Esophagus muscularis mucosa (tissue), 4 donors: ENCODE measurements at regions not wholly inside any gene's neighbourhood (a gene's known extent, or its start where the extent isn't known, plus 50 kb on each side); places are given as distances from the start of the nearest gene placed in this dataset.
"Not testable (repeated sequence)": the region's sequence is repeated elsewhere in the genome, so short reads cannot be mapped to it uniquely, and the experiment has no call there.

Source experiments
- DNase-seq: peaks from one replicate; pipeline ENCODE4 v3.0.0-alpha.2; 2017; ENCODE audit errors: extremely low spot score
- H3K27ac ChIP-seq, 4 donors: fragments of 200-600 bp; sonication (generic); replicated peaks in 1 of 4; 1 replicate in 3 of 4; 2 replicates in 1 of 4; pipeline ENCODE4 v1.5.1; 2016 to 2019; ENCODE audit warnings: mild to moderate bottlenecking in 1 of 4
- H3K27me3 ChIP-seq, 4 donors: fragments of 200-600 bp; sonication (generic); one replicate each; pipeline versions ENCODE4 v1.5.1 to v1.6.0; 2016 to 2019
- H3K36me3 ChIP-seq, 4 donors: fragments of 200-600 bp; sonication (generic); one replicate each; pipeline ENCODE4 v1.5.1; 2016 to 2019
- H3K4me1 ChIP-seq, 4 donors: fragments of 200-600 bp; sonication (generic); one replicate each; pipeline ENCODE4 v1.5.1; 2016 to 2019
- H3K4me3 ChIP-seq, 4 donors: fragments of 200-600 bp; sonication (generic); 1 replicate in 2 of 4; 2 replicates in 2 of 4; pipeline ENCODE4 v1.5.1; 2016 to 2019; ENCODE audit warnings: mild to moderate bottlenecking in 4 of 4, moderate library complexity in 1 of 4
- H3K9me3 ChIP-seq, 4 donors: fragments of 200-600 bp; sonication (generic); 1 replicate in 3 of 4; 2 replicates in 1 of 4; pipeline ENCODE4 v1.5.1; 2016 to 2019
- EP300 ChIP-seq: sonication (generic); formaldehyde crosslinking; IDR thresholded peaks from one replicate; pipeline ENCODE4 v1.6.1; 2017; ENCODE audit warnings: antibody characterized with exemption
- POLR2A ChIP-seq: fragments of 450-650 bp; IDR thresholded peaks from one replicate; pipeline ENCODE4 v1.6.1; 2017; ENCODE audit warnings: antibody characterized with exemption, moderate library complexity, mild to moderate bottlenecking, low read depth
- POLR2AphosphoS5 ChIP-seq, 2 donors: sonication (generic); formaldehyde crosslinking; IDR thresholded peaks; one replicate each; pipeline ENCODE4 v1.6.1; 2017; ENCODE audit warnings: antibody characterized with exemption in 2 of 2
- WGBS: methylation state at CpG from one replicate; pipeline ENCODE4 v1.1.5; 2018; 5-methylcytosine and 5-hydroxymethylcytosine counted together
- intact Hi-C: fragments of 100-400 bp; cut with DNase I; formaldehyde crosslinking; loops from one replicate; pipeline ENCODE4 v1.15.1; 2023
- TF ChIP-seq, protein P1 (sequence below), 3 experiments: fragments of 200-600 bp in 2 of 3; fragments of 450-650 bp in 1 of 3; sonication (generic) in 2 of 3; IDR thresholded peaks; one replicate each; pipeline ENCODE4 v1.5.1; 2017 to 2019; ENCODE audit warnings: antibody characterized with exemption in 3 of 3, mild to moderate bottlenecking in 2 of 3, moderate library complexity in 1 of 3

DNA sequence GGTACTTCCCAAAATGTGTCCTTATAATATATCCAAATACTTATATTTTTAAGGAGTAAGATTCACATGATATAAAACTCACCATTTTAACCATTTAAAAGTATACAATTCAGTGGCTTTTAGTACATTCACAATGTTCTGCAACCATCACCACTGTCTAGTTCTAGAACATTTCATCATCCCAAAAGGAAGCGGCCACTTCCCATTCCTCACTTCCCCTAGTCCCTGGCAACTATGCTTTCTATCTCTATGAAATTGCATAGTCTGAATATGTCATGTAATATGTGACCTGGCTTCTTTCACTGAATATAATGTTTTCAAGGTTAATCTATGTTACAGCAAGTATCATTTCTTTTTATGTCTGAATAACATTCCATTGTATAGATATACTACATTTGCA is 615.1 kb upstream of the SGCD start:
- Histone ChIP-seq H3K27ac (no peak overlapping the region), H3K4me1 (no peaks in the 10 kb centered on the region), H3K27me3 (no peaks in the 10 kb centered on the region), H3K4me3 (no peak overlapping the region), H3K9me3 (no peaks in the 10 kb centered on the region), H3K36me3 (no peaks in the 10 kb centered on the region)
- TF ChIP-seq EP300 = no peak
- no peak for DNase-seq
- WGBS = 91% methylated on average over 1 of the region's 1 CpG
- intact Hi-C loops = no loop called here

DNA sequence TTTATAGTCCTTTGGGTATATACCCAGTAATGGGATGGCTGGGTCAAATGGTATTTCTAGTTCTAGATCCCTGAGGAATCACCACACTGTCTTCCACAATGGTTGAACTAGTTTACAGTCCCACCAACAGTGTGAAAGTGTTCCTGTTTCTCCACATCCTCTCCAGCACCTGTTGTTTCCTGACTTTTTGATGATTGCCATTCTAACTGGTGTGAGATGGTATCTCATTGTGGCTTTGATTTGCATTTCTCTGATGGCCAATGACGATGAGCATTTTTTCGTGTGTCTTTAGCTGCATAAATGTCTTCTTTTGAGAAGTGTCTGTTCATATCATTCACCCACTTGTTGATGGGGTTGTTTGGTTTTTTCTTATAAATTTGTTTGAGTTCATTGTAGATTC is 612.5 kb upstream of the SGCD start:
- DNase-seq, H3K4me1 ChIP-seq, H3K4me3 ChIP-seq, H3K9me3 ChIP-seq, H3K27me3 ChIP-seq, H3K27ac ChIP-seq, H3K36me3 ChIP-seq, intact Hi-C loops: not testable (repeated sequence)
- WGBS = 78% methylated on average over 2 of the region's 2 CpGs

DNA sequence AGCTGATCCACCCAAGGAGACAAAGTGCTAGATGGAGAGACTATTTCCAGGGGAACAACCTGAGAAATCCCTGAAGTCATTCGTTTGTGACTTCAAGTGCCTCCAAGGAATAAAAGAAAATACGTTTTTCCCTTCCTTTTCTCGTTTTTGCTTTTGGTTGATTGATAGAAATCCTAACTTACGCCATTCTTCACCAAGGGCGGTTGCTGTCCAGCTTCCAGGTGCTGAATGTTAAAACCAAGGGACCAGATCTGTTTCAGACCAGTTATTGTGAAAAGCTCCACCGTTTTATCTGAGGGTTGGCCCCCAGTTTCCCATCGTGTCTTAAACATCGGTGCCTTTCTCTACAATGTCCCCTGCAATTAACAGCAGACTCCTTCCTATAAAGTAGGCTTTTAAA is 600.7 kb upstream of the SGCD start:
- Histone ChIP-seq H3K4me1 (peaks cover 0 to 29% (median 28%) of the 10 kb centered on the region in 4 donors), H3K9me3 (no peaks in the 10 kb centered on the region), H3K27ac (no peak overlapping the region), H3K4me3 (no peak overlapping the region), H3K27me3 (peaks cover 0 to 80% (median 17%) of the 10 kb centered on the region in 4 donors), H3K36me3 (no peaks in the 10 kb centered on the region)
- no peak for DNase-seq
- WGBS = 10% methylated on average over 8 of the region's 8 CpGs
- intact Hi-C loops = no loop called here
- TF ChIP-seq POLR2AphosphoS5 (IDR thresholded peaks at IDR 0.05) (no peak), EP300 (no peak), POLR2A (no peak)
- TF ChIP-seq, protein P1, sequence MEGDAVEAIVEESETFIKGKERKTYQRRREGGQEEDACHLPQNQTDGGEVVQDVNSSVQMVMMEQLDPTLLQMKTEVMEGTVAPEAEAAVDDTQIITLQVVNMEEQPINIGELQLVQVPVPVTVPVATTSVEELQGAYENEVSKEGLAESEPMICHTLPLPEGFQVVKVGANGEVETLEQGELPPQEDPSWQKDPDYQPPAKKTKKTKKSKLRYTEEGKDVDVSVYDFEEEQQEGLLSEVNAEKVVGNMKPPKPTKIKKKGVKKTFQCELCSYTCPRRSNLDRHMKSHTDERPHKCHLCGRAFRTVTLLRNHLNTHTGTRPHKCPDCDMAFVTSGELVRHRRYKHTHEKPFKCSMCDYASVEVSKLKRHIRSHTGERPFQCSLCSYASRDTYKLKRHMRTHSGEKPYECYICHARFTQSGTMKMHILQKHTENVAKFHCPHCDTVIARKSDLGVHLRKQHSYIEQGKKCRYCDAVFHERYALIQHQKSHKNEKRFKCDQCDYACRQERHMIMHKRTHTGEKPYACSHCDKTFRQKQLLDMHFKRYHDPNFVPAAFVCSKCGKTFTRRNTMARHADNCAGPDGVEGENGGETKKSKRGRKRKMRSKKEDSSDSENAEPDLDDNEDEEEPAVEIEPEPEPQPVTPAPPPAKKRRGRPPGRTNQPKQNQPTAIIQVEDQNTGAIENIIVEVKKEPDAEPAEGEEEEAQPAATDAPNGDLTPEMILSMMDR (IDR thresholded peaks at IDR 0.05) = no peak

DNA sequence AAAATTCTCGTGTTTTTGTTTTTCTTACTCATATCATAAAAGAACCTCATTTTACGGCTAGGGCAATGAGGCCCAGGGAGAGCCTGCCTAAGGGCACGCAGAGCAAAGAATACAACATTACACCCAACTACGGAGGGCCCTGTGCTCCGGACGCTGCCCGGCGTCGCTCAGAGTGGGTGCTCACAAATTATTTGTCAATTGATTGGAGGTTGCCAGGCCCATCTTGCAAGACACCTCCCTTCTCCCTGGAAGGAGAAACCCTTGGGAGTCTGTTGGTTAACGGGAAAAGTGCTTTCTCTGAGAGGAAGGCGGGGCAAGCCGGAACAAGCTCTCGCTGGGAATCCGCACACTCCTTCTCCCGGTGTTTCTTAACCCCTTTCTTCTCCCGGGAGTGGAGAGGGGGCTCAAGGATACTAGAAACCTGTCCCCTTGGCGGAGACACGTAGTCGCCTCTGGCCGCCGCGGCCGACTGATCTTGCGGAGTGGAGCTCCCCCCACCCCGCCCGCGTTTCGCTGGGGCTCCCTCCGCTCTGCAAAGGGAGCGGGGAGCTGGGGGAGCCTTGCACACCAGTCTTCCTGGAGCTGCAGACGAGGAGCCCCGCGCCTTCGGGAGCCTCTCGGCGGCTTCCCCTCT is 599.3 kb upstream of the SGCD start:
- Histone ChIP-seq H3K4me1 (peaks cover 0 to 29% (median 28%) of the 10 kb centered on the region in 4 donors), H3K36me3 (no peaks in the 10 kb centered on the region), H3K9me3 (no peaks in the 10 kb centered on the region), H3K4me3 (peak overlapping the region; percentile 50 to 61 (median 53)), H3K27me3 (peaks cover 0 to 87% (median 17%) of the 10 kb centered on the region in 4 donors), H3K27ac (no peak overlapping the region)
- WGBS = 6% methylated on average over 36 of the region's 36 CpGs
- no peak for DNase-seq
- no peak for TF ChIP-seq POLR2A
- no peak for TF ChIP-seq EP300
- intact Hi-C loops = no loop called here

DNA sequence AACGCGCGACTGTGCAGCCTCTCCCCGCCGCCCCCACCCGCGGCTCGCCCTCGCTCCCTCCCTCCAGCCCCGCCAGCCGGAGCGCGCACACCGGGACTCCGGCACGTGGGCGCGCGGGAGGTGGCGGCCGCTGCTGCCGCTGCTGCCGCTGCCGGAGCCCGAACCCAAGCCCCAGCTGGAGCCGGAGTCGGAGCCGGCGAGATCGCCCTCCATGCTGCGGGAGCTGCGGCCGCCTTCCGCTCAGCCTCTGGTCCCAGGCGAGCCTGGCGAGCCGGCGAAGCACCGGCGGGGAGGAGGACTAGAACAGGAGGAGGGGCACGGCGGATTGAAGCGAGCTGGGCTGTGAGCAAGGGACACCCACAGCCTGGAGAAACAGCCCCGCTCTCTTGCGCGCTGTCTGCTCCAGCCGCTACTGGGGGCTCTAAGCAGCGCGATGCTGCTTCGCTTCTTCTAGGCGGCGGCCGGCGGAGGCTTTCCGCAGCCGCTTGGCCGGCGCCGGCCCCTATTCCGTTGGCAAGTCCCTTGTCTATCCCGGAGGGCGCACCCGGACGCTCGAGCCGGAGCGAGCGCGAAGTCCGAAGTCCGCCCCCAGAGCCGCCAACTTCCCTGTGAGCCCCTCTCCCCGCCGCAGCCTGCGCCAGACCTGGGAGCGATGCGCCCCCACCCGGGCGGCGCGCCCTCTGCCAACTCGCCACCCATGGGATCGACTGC is 598.7 kb upstream of the SGCD start:
- no peak overlapping the region for H3K27ac ChIP-seq
- DNase-seq = no peak
- intact Hi-C loops = no loop called here
- H3K9me3 ChIP-seq = no peaks in the 10 kb centered on the region
- H3K36me3 ChIP-seq = no peaks in the 10 kb centered on the region
- peaks cover 0 to 87% (median 17%) of the 10 kb centered on the region in 4 donors for H3K27me3 ChIP-seq
- WGBS = under 1% methylated on average over 45 of the region's 83 CpGs
- TF ChIP-seq POLR2A = no peak
- no peak for TF ChIP-seq EP300
- TF ChIP-seq, protein P1 (IDR thresholded peaks at IDR 0.05) = no peak
- TF ChIP-seq POLR2AphosphoS5 (IDR thresholded peaks at IDR 0.05) = no peak
- peak overlapping the region; percentile 50 to 61 (median 53) for H3K4me3 ChIP-seq
- H3K4me1 ChIP-seq = peaks cover 0 to 29% (median 28%) of the 10 kb centered on the region in 4 donors

DNA sequence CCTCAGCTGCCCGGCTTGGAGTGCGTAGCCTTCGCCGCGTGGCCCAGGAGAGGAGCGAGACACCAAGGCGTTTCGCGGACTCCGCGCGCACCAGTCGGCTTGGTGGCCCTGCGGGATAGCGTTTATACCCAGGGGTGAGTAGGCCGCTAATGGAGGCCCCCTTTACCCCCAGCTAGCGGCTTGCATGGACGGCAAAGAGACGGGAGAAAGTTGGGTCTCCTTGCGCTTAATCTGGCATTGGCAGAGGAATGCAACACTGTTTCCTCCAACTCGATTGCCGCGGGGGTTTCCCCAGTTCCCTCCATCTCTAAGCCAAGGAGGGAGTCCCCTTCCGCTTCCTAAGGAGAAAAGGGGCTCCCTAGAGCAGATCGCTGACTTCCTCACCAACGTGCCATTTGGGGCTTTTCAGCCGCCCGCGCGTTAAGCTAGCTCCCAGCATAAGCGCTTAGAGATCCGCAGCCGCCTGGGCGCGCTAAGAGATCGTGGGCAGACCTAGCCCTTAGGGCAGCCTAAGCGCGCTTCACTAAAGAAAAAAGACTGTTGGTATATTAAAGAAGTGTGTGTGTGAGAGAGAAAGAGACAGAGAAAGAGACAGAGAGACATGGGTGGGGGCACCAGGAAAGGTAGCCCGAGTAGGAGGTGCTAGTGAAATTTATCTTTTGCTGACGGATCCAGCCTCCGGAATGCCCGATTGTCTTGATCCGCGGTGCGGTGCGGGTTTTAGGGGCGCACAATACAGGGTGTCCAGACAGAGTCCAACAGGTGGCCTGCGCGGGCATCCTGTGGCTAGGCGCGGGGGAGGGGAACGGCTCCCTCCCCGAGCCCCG is 597.9 kb upstream of the SGCD start:
- TF ChIP-seq EP300 = no peak
- TF ChIP-seq POLR2AphosphoS5 (IDR thresholded peaks at IDR 0.05) = no peak
- no peak for TF ChIP-seq POLR2A
- TF ChIP-seq, protein P1 (IDR thresholded peaks at IDR 0.05) = no peak
- Histone ChIP-seq H3K27ac (no peak overlapping the region), H3K4me3 (peak overlapping the region; percentile 50 to 61 (median 53)), H3K27me3 (peaks cover 0 to 81% (median 17%) of the 10 kb centered on the region in 4 donors), H3K9me3 (no peaks in the 10 kb centered on the region), H3K4me1 (peaks cover 4 to 29% (median 28%) of the 10 kb centered on the region in 4 donors), H3K36me3 (no peaks in the 10 kb centered on the region)
- 2% methylated on average over 31 of the region's 54 CpGs for WGBS
- intact Hi-C loops = no loop called here
- DNase-seq = no peak
